ENCODE measurements at regions not wholly inside any gene's neighbourhood (a gene's known extent, or its start where the extent isn't known, plus 50 kb on each side); places are given as distances from the start of the nearest gene placed in this dataset.

- TF ChIP-seq CEBPB (IDR thresholded peaks at IDR 0.05; ENCODE audit: low read depth, low read length) (no peak), POLR2A (IDR thresholded peaks at IDR 0.05; ENCODE audit: control extremely low read depth in 1 of 2, low read depth in 2 of 2, low read length in 2 of 2) (no peak), NANOG (IDR thresholded peaks at IDR 0.05; ENCODE audit: insufficient read depth, low read depth, low read length, poor library complexity, severe bottlenecking) (no peak), ZNF274 (IDR thresholded peaks at IDR 0.05; ENCODE audit: borderline replicate concordance, extremely low read depth, low read length) (no peak), CHD1 (IDR thresholded peaks at IDR 0.05; ENCODE audit: low read depth, low read length) (no peak), ATF3 (IDR thresholded peaks at IDR 0.05; ENCODE audit: insufficient read depth, low read depth, low read length) (no peak), MAX (IDR thresholded peaks at IDR 0.05) (no peak), SP1 (IDR thresholded peaks at IDR 0.05; ENCODE audit: low read depth, low read length) (no peak), POU5F1 (IDR thresholded peaks at IDR 0.05; ENCODE audit: low read depth, low read length) (no peak)
- no peak overlapping the region for H3K4ac ChIP-seq (replicated peaks; ENCODE audit: insufficient read length, low read depth, low read length)
- no peak overlapping the region for H2BK12ac ChIP-seq (ENCODE audit: low read depth, low read length)
- no peak overlapping the region for H4K5ac ChIP-seq (ENCODE audit: insufficient read length, low read depth, low read length)
- H4K8ac ChIP-seq (ENCODE audit: extremely low read depth, insufficient read depth, low read length) = no peak overlapping the region
- H3K79me1 ChIP-seq (ENCODE audit: low read depth, low read length) = no peaks in the 10 kb centered on the region
- no peaks in the 10 kb centered on the region for H3K27me3 ChIP-seq (replicated peaks in 1 of 4; ENCODE audit: control insufficient read depth in 3 of 4, extremely low read depth in 1 of 4, insufficient read depth in 3 of 4, low read length in 3 of 4)
- no peak overlapping the region for H3K4me3 ChIP-seq (ENCODE audit: extremely low read depth in 1 of 4, insufficient read depth in 2 of 4, low read depth in 3 of 4, low read length in 4 of 4)
- H4K91ac ChIP-seq (replicated peaks; ENCODE audit: insufficient read length, low read length) = no peak overlapping the region
- no peak overlapping the region for H3K14ac ChIP-seq (ENCODE audit: insufficient read length)
- H2BK15ac ChIP-seq (ENCODE audit: low read length) = no peak overlapping the region
- no peaks in the 10 kb centered on the region for H3K23me2 ChIP-seq (ENCODE audit: low read depth, low read length)
- 100% methylated on average over 1 of the region's 1 CpG; no CpG with 5 or more reads in 1 of the 2 experiments for WGBS, 2 experiments (ENCODE audit: extremely low coverage in 1 of 2, insufficient coverage in 1 of 2, insufficient read length in 1 of 2, insufficient replicate concordance in 2 of 2, low coverage in 1 of 2, low lambda C conversion rate in 2 of 2, missing lambda C conversion rate in 1 of 2)
- H2BK120ac ChIP-seq (replicated peaks; ENCODE audit: low read depth, low read length) = no peak overlapping the region
- no peak overlapping the region for H3K18ac ChIP-seq (ENCODE audit: extremely low read depth, low read length)
- ChIA-PET CTCF (ENCODE audit: partially characterized antibody) (no interaction called here), POLR2A (ENCODE audit: partially characterized antibody) (no interaction called here)
- no peak overlapping the region for H2BK20ac ChIP-seq (ENCODE audit: low read length)
- H3K9ac ChIP-seq (replicated peaks in 1 of 4; ENCODE audit: extremely low read depth in 1 of 4, low read depth in 3 of 4, low read length in 3 of 4) = no peak overlapping the region
- no peaks in the 10 kb centered on the region for H3K79me2 ChIP-seq (ENCODE audit: control insufficient read depth in 1 of 2, insufficient read depth in 2 of 2, low read length in 2 of 2)
- H3K4me1 ChIP-seq (replicated peaks in 1 of 4; ENCODE audit: control insufficient read depth in 3 of 4, insufficient read depth in 4 of 4, low read length in 3 of 4) = no peaks in the 10 kb centered on the region
- FAIRE-seq (no peak), DNase-seq (ENCODE audit: low read depth in 1 of 2, low spot score in 2 of 2) (no peak)
- H2BK5ac ChIP-seq (ENCODE audit: low read depth, low read length) = no peak overlapping the region
- H4K20me1 ChIP-seq (replicated peaks in 1 of 2; ENCODE audit: control insufficient read depth in 1 of 2, insufficient read depth in 2 of 2, low read length in 2 of 2) = no peaks in the 10 kb centered on the region
- no peak overlapping the region for H3K56ac ChIP-seq (replicated peaks; ENCODE audit: insufficient read length, low read depth, low read length)
- H3K23ac ChIP-seq (ENCODE audit: insufficient read length) = no peak overlapping the region
- H2AFZ ChIP-seq (ENCODE audit: low read length) = no peak overlapping the region
- no peaks in the 10 kb centered on the region for H3K9me3 ChIP-seq (ENCODE audit: insufficient read depth in 2 of 2, low read depth in 1 of 2, low read length in 1 of 2)
- no peak overlapping the region for H3K27ac ChIP-seq (ENCODE audit: low read depth, low read length)
- H3K36me3 ChIP-seq (ENCODE audit: control insufficient read depth in 2 of 4, insufficient read depth in 4 of 4, low read length in 3 of 4) = no peaks in the 10 kb centered on the region
- no peak overlapping the region for H2AK5ac ChIP-seq (ENCODE audit: low read depth, low read length)
- no peak overlapping the region for H3K4me2 ChIP-seq (ENCODE audit: insufficient read depth in 1 of 2, low read depth in 2 of 2, low read length in 2 of 2)
Observed at GRCh38 chrX:88660836-88661235, 86.2 kb upstream of the CPXCR1 start.
